Neural cell (in vitro differentiated cells): ENCODE measurements at regions not wholly inside any gene's neighbourhood (a gene's known extent, or its start where the extent isn't known, plus 50 kb on each side); places are given as distances from the start of the nearest gene placed in this dataset.

Experiments
- H2AFZ ChIP-seq: fragments of 200-600, 300-800 bp; sonication (generic), shearing (Covaris generic); 2 replicates; pipeline ENCODE4 v1.6.0; 2014; ENCODE audit warnings: low read depth, mild to moderate bottlenecking, antibody characterized with exemption, low read length, moderate library complexity
- H3F3A ChIP-seq: fragments of 200-600 bp; shearing (Covaris generic); 2 replicates; pipeline ENCODE4 v1.6.1; 2016; ENCODE audit warnings: mild to moderate bottlenecking, moderate library complexity, mixed read lengths, antibody characterized with exemption, low read length; ENCODE audit not compliant: insufficient read depth, poor library complexity, severe bottlenecking
- H3K27ac ChIP-seq: fragments of 200-600, 300-800 bp; sonication (generic), shearing (Covaris generic); 2 replicates; pipeline ENCODE4 v1.5.1; 2014; ENCODE audit warnings: mild to moderate bottlenecking, low read length, moderate library complexity
- H3K27me3 ChIP-seq: fragments of 300-800, 200-600 bp; sonication (generic), shearing (Covaris generic); 2 replicates; pipeline ENCODE4 v1.6.0; 2014; ENCODE audit warnings: mild to moderate bottlenecking, low read depth, low read length, moderate library complexity; ENCODE audit not compliant: insufficient read depth
- H3K36me3 ChIP-seq: fragments of 300-800, 200-600 bp; sonication (generic), shearing (Covaris generic); 2 replicates; pipeline ENCODE4 v1.5.1; 2014; ENCODE audit warnings: mild to moderate bottlenecking, antibody characterized with exemption, low read length, moderate library complexity; ENCODE audit not compliant: insufficient read depth
- H3K4me2 ChIP-seq: fragments of 300-800, 200-600 bp; sonication (generic), shearing (Covaris generic); 2 replicates; pipeline ENCODE4 v1.6.0; 2014; ENCODE audit warnings: mild to moderate bottlenecking, low read length
- H3K4me3 ChIP-seq: fragments of 300-800, 200-600 bp; sonication (generic), shearing (Covaris generic); 2 replicates; pipeline ENCODE4 v1.5.1; 2014; ENCODE audit warnings: mild to moderate bottlenecking, low read length, moderate library complexity
- H3K79me2 ChIP-seq: fragments of 200-600 bp; shearing (Covaris generic); replicated peaks from 2 replicates; pipeline ENCODE4 v1.6.0; 2014; ENCODE audit warnings: mild to moderate bottlenecking, low read length, moderate library complexity; ENCODE audit not compliant: insufficient read depth
- H3K9ac ChIP-seq: fragments of 300-800, 200-600 bp; sonication (generic), shearing (Covaris generic); 2 replicates; pipeline ENCODE4 v1.6.1; 2016; ENCODE audit warnings: mild to moderate bottlenecking, low read length, mixed read lengths
- H3K9me2 ChIP-seq: fragments of 200-600 bp; shearing (Covaris generic); 2 replicates; pipeline ENCODE4 v1.6.1; 2016; ENCODE audit warnings: mild to moderate bottlenecking, low read length, mixed read lengths; ENCODE audit not compliant: insufficient read depth
- H3K9me3 ChIP-seq: fragments of 200-600, 300-800 bp; sonication (generic), shearing (Covaris generic); 2 replicates; pipeline ENCODE4 v1.6.1; 2016; ENCODE audit warnings: mild to moderate bottlenecking, mixed run types, low read length, moderate library complexity, mixed read lengths
- H4K20me1 ChIP-seq: fragments of 200-600 bp; shearing (Covaris generic); 2 replicates; pipeline ENCODE4 v1.6.1; 2016; ENCODE audit warnings: mild to moderate bottlenecking, mixed run types; ENCODE audit not compliant: insufficient read depth
- CTCF ChIP-seq: fragments of 450-650 bp; IDR thresholded peaks from 2 replicates; pipeline ENCODE4 v1.5.1; 2014; ENCODE audit warnings: antibody characterized with exemption, mild to moderate bottlenecking, moderate library complexity; ENCODE audit not compliant: poor library complexity, severe bottlenecking
- EP300 ChIP-seq: fragments of 450-650 bp; conservative IDR thresholded peaks from 2 replicates; pipeline ENCODE4 v1.6.1; 2014; ENCODE audit warnings: antibody characterized with exemption, mild to moderate bottlenecking, moderate library complexity; ENCODE audit not compliant: poor library complexity, severe bottlenecking
- EZH2 ChIP-seq: fragments of 200-600, 300-800 bp; shearing (Covaris generic), sonication (generic); IDR thresholded peaks from 2 replicates; pipeline ENCODE4 v1.6.1; 2014; ENCODE audit warnings: antibody characterized with exemption, low read length, borderline replicate concordance, mild to moderate bottlenecking; ENCODE audit not compliant: insufficient read depth, poor library complexity, severe bottlenecking
- MXI1 ChIP-seq: fragments of 450-650 bp; conservative IDR thresholded peaks from 2 replicates; pipeline ENCODE4 v1.6.1; 2014; ENCODE audit warnings: antibody characterized with exemption, mild to moderate bottlenecking; ENCODE audit not compliant: poor library complexity, severe bottlenecking
- POLR2AphosphoS5 ChIP-seq: IDR thresholded peaks from 2 replicates; pipeline ENCODE4 v1.6.1; 2012
- RAD21 ChIP-seq: fragments of 450-650 bp; conservative IDR thresholded peaks from 2 replicates; pipeline ENCODE4 v1.6.1; 2014; ENCODE audit warnings: antibody characterized with exemption, mild to moderate bottlenecking, moderate library complexity
- REST ChIP-seq: IDR thresholded peaks from 2 replicates; pipeline ENCODE4 v1.6.1; 2012; ENCODE audit warnings: borderline replicate concordance
- SMC3 ChIP-seq: fragments of 450-650 bp; conservative IDR thresholded peaks from 2 replicates; pipeline ENCODE4 v1.6.1; 2014; ENCODE audit warnings: antibody characterized with exemption, mild to moderate bottlenecking, moderate library complexity; ENCODE audit not compliant: poor library complexity
- TAF1 ChIP-seq: IDR thresholded peaks from 2 replicates; pipeline ENCODE4 v1.6.1; 2012; ENCODE audit warnings: low read depth

GRCh38 chr3:105960381-105960780, 91.6 kb upstream of the CBLB start:
- H3K9ac ChIP-seq, result no peak overlapping the region
- H3K4me3 ChIP-seq, result peak overlapping the region; percentile 14
- no peaks in the 10 kb centered on the region for H4K20me1 ChIP-seq
- peak overlapping the region; percentile 35 for H3K27ac ChIP-seq
- no peaks in the 10 kb centered on the region for H3K27me3 ChIP-seq
- H3K4me2 ChIP-seq, result no peak overlapping the region
- H3K9me2 ChIP-seq, result no peaks in the 10 kb centered on the region
- H3K9me3 ChIP-seq, result no peaks in the 10 kb centered on the region
- no peak for TF ChIP-seq EZH2
- no peak for TF ChIP-seq MXI1
- TF ChIP-seq RAD21, result no peak
- no peak for TF ChIP-seq REST
- no peak for TF ChIP-seq TAF1
- no peak overlapping the region for H2AFZ ChIP-seq
- H3K79me2 ChIP-seq, result no peaks in the 10 kb centered on the region
- peaks cover 8% of the 10 kb centered on the region for H3F3A ChIP-seq
- H3K36me3 ChIP-seq, result no peaks in the 10 kb centered on the region

- no peak for TF ChIP-seq EP300
- no peak for TF ChIP-seq SMC3
- TF ChIP-seq EZH2, result no peak
- TF ChIP-seq TAF1, result no peak
- TF ChIP-seq CTCF, result no peak
- TF ChIP-seq MXI1, result no peak
- TF ChIP-seq RAD21, result no peak
- TF ChIP-seq POLR2AphosphoS5, result no peak
- TF ChIP-seq REST, result no peak
- Histone ChIP-seq H2AFZ (no peak overlapping the region), H3K9me3 (no peaks in the 10 kb centered on the region), H3K9ac (no peak overlapping the region), H3K4me2 (no peak overlapping the region), H3K27me3 (no peaks in the 10 kb centered on the region), H3K27ac (no peak overlapping the region), H4K20me1 (no peaks in the 10 kb centered on the region), H3F3A (peaks cover 8% of the 10 kb centered on the region), H3K4me3 (no peak overlapping the region), H3K79me2 (no peaks in the 10 kb centered on the region), H3K36me3 (no peaks in the 10 kb centered on the region), H3K9me2 (no peaks in the 10 kb centered on the region)
Observed at GRCh38 chr3:105963161-105963560, 94.3 kb upstream of the CBLB start.
